Neural progenitor cell (in vitro differentiated cells): ENCODE measurements at regions not wholly inside any gene's neighbourhood (a gene's known extent, or its start where the extent isn't known, plus 50 kb on each side); places are given as distances from the start of the nearest gene placed in this dataset.

ENCODE experiments used
- CTCF ChIP-seq: fragments of 200-600 bp; sonication (generic); IDR thresholded peaks from 2 replicates; pipeline ENCODE4 v1.5.1; 2017; ENCODE audit warnings: antibody characterized with exemption, mild to moderate bottlenecking
- EZH2 ChIP-seq: fragments of 200-600 bp; sonication (generic); IDR thresholded peaks from 2 replicates; pipeline ENCODE4 v1.6.1; 2017; ENCODE audit warnings: antibody characterized with exemption, mild to moderate bottlenecking, moderate library complexity
- EZH2phosphoT487 ChIP-seq: fragments of 200-600 bp; sonication (generic); IDR thresholded peaks from 2 replicates; pipeline ENCODE4 v1.6.1; 2017; ENCODE audit warnings: antibody characterized with exemption

GRCh38 chr14:101379842-101380241 is 181.5 kb upstream of the DIO3 start:
- TF ChIP-seq CTCF (no peak), EZH2 (no peak), EZH2phosphoT487 (no peak)
